SK-N-DZ (cell line): ENCODE measurements at regions not wholly inside any gene's neighbourhood (a gene's known extent, or its start where the extent isn't known, plus 50 kb on each side); places are given as distances from the start of the nearest gene placed in this dataset.
"Not testable (repeated sequence)": the region's sequence is repeated elsewhere in the genome, so short reads cannot be mapped to it uniquely, and the experiment has no call there.

Source experiments
- DNase-seq: peaks from one replicate; pipeline ENCODE4 v3.0.0-alpha.2; 2015; ENCODE audit warnings: low spot score

GRCh38 chr3:74921676-74922075 lies 307.2 kb upstream of the CNTN3 start:
- no peak for DNase-seq

DNA sequence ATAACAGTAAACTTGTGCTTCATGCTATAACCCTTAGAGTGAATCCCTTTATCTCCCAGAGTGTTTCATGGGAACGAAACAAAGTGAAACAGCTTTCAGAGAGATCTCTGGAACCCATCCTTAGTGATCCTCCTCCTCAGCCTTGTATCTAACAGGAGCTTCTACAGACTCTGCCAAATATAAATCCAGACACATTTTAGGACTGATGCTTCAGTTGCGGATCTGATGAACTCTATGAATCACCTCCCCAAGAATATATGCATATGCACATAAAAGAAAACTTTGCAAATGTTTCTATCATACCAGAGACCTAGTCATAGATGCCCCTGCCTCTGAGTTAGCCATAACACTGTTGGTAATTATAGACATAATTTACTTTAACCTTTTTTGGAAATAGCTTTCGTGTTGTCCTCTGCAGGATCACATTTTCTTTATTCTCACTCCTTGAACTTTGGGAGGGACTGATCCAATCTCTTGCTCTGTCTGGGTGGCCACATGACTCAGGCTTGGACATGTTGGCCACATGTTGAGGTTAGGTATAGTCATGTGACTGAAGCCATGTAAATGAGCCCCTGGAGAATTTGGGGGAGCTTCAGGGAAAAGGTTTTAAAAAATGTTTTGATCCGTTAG lies 306.4 kb upstream of the CNTN3 start:
- DNase-seq, result no peak

DNA sequence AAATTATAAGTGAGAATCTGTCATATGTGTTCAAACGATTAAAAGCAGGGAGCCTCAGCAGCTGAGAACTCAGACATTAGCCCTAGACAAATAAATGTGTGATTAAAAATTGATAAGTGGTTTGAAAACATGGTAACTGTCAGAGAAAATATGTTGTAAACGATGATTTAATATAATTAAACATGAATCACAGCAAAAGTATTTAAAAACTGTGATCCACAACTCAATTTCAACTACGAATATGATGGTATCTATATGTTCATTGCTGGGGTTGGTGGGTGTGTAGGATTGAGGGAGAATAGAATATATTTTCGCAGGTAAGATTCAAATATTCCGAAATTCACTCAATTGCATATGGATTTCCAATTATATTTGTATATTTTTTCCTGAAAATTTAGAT lies 302.2 kb upstream of the CNTN3 start:
- no peak for DNase-seq

GRCh38 chr3:74906181-74906580 lies 291.7 kb upstream of the CNTN3 start:
- no peak for DNase-seq

DNA sequence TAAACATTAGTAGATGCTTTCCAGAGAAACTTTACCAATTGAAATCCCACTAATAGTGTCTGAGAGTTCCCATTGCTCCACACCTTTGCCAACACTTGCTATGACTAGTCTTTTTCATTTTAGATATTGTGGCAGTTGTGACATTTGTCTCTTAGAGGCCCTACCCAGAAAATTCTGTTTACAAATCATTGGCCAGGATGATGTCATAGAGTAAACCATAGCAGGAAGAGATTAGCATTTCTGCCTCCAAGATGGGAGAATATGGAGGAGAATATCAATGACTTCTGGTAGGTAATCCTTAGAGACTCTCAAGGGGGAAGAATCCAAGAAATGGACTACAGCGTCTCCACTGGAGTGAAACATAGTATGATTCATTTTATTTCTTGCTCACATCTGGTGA lies 291.0 kb upstream of the CNTN3 start:
- DNase-seq, result no peak

- no peak for DNase-seq
Observed at GRCh38 chr3:74904646-74905045, 290.2 kb upstream of the CNTN3 start.

DNA sequence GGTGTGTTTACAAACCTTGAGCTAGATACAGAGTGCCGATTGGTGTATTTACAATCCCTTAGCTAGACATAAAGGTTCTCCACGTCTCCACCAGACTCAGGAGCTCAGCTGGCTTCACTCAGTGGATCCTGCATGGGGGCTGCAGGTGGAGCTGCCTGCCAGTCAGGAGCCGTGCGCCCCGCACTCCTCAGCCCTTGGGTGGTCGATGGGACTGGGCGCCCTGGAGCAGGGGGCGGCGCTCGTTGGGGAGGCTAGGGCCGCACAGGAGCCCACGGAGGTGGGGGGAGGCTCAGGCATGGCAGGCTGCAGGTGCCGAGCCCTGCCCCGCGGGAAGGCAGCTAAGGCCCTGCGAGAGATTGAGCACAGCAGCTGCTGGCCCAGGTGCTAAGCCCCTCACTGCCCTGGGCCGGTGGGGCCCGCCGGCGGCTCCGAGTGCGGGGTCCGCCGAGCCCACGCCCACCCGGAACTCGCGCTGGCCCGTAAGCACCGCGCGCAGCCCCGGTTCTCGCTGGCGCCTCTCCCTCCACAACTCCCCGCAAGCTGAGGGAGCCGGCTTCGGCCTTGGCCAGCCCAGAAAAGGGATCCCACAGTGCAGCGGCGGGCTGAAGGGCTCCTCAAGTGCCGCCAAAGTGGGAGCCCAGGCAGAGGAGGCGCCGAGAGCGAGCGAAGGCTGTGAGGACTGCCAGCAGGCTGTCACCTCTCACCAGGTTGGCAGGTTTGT lies 285.5 kb upstream of the CNTN3 start:
- DNase-seq, result not testable (repeated sequence)

- DNase-seq, result peak; percentile 8
Observed at GRCh38 chr3:74897006-74897405, 282.5 kb upstream of the CNTN3 start.

GRCh38 chr3:74891312-74891711 lies 276.9 kb upstream of the CNTN3 start:
- no peak for DNase-seq

GRCh38 chr3:74883690-74884089 lies 269.2 kb upstream of the CNTN3 start:
- peak; percentile 7 for DNase-seq

DNA sequence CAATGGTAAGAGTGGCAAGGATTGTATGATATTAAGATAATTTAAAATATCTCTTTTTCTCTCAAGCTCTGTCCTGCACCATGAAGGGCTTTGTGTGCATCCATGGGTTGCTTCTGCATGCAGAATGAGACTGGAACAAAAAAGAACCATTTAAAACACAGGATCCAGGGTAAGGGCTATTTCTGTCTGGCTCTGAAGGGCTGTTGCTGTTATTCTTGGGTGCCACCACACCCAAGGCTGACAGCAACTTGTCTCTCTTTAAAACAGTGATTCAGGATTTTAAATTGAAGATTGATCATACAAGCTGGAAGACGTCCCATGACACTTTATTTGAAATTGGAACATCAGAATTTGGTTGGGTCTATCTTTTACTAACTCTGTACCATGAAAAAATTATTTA lies 268.8 kb upstream of the CNTN3 start:
- no peak for DNase-seq

GRCh38 chr3:74880237-74880636 lies 265.8 kb upstream of the CNTN3 start:
- DNase-seq, result no peak

DNA sequence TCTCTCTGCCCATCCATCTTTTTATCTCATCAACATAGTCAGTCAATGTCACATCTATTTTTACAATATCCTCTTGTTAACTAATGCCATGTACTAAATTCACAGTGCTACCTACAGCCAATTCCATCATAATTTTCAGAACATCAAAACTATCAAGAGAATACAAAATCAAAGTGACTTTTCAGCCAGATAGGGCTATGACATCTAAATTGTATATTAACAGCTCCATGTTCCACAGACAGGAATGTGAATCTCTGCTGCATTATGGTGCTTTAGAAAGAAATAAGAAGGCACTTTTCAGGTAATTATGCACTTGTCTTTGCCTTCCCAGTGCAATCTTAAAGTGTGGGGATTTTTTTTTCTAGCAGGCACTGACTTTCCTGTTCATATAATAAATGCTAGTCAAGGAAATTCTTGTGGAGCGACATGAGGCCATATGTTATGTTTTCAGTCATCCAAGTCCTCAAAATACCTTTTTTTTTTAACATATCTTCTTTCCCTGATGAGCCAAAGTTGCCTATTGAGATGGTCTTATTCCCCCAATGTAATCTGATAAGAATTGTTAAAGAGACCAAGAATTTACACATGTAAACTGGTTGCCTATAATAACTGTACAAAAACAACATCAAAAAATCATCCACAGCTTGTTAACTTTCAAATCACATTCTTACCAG lies 252.0 kb upstream of the CNTN3 start:
- no peak for DNase-seq

GRCh38 chr3:74862476-74862875 lies 248.0 kb upstream of the CNTN3 start:
- DNase-seq, result no peak

DNA sequence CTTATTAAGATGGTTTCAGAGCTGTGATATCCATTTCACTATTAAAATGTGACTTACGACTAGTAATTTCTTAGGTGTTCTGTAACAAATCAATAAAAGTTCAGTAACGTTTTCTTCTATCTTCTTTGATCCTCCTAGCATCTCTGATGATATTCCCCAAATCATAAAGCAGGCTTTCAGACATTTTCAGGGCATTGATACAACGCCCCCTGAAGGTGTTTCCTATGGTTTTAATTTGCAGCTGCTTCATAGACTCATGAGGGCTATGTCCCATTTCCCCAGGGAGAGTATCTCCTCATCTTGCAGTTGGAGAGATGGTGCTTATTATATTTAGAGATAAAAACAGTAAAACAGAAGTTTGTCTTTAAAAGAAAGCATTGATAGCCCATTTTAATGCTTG lies 246.8 kb upstream of the CNTN3 start:
- DNase-seq, result no peak

DNA sequence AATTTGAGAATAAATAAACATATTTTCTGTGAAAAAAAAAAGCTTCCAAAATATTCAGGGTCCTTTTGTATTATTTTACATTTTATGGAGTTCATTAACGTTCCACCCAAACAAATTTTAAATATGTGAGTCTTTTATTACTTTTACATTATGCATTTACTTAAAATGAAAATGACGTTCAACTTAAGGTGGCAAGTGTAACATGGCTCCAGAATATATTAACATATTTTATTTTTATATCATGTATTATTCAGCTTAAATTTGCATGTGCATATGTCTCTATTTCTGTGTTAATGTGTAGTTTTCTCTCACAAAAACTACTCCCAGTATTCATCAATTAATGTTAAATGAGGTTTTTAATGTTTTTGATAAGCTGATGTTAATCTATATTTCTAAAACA lies 243.6 kb upstream of the CNTN3 start:
- no peak for DNase-seq

DNA sequence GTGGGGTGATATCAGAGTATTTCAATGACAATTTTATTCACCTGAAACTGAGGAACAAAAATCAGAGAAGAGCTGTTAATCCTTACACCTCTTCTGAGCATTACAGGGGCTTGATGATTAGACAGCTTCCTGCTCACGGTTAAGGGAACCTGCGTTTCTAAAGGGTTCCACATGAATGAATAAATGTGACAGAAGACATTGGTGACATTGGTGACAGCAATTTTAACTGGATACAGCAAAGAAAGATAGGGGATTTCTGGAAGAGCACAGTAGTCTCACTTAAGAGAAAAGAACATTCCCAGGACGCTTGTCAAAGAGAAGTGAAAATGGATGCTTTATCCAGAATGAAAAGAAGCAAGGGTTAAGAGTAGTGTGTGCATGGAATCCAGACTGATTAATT lies 235.9 kb upstream of the CNTN3 start:
- no peak for DNase-seq

GRCh38 chr3:74847093-74847492 lies 232.6 kb upstream of the CNTN3 start:
- DNase-seq, result no peak

- DNase-seq, result no peak
Observed at GRCh38 chr3:74845081-74845480, 230.6 kb upstream of the CNTN3 start.

- no peak for DNase-seq
Observed at GRCh38 chr3:74844428-74844827, 230.0 kb upstream of the CNTN3 start.

DNA sequence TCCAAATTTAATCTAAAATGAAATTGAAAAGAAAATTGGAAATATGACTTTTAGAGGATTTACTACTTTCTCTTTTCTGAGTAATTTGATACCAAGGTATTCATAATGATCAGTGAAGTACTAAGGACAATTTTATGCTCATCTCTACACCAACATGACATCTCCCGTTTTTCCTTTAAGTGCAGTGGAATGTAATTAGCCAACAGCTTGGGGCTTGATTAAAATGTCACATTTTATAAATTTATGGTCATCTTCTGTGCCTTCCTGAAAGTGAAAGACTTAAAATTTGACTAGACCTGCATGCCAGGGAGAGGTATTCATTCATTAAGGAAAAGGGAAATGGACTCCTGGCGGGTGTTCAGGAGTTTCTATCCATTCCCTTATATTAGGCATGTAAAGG lies 228.2 kb upstream of the CNTN3 start:
- DNase-seq, result no peak

DNA sequence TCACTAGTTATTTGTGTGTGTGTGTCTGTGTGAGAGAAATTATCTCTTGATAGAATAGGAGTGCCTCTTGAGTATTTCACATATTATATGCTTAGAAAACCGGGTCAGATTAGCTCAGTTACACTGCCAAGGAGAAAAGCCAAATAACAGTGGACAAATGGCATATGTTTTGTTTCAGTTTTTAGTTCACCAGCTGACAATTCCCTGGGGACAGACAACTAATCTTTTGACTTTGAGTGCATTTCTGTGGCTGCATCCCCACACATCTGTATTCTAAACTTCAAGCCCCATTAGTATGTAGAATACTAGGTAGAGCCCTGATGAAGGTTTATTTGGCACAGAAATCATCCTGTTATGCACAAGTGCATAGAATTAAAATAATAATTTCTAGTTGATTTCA lies 227.7 kb upstream of the CNTN3 start:
- no peak for DNase-seq

DNA sequence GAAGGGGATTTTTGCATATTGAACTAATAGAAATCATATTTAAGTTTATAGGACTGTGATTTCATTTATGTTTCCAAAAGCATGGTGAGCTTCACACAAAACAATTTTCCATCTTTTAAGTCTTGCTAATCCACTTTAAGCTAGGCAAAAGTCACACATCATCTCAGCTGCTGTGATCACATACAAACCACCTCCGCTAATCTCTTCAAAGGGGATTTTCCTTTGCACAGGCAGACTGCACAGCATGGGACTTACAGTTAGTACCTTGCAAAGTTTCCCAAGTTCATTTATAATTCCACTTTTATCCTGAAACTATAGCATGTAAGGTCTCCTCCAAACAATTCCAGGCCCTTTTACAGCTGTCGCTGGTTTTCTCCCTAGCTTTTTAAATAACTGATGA lies 225.1 kb upstream of the CNTN3 start:
- DNase-seq, result no peak
